Thyroid gland (tissue), 4 donors: ENCODE measurements at regions not wholly inside any gene's neighbourhood (a gene's known extent, or its start where the extent isn't known, plus 50 kb on each side); places are given as distances from the start of the nearest gene placed in this dataset.

Experiments
- CTCF ChIP-seq, 6 experiments: fragments of 200-600 bp in 3 of 6; fragments of 450-650 bp in 3 of 6; sonication (generic) in 3 of 6; IDR thresholded peaks; one replicate each; pipeline ENCODE4 v1.5.1; 2016 to 2019; ENCODE audit warnings: antibody characterized with exemption in 6 of 6, mild to moderate bottlenecking in 2 of 6, inconsistent platforms in 1 of 6, moderate library complexity in 1 of 6
- POLR2A ChIP-seq, 2 donors: fragments of 450-650 bp; IDR thresholded peaks; one replicate each; pipeline ENCODE4 v1.6.1; 2017; ENCODE audit warnings: antibody characterized with exemption in 2 of 2, mild to moderate bottlenecking in 2 of 2, moderate library complexity in 1 of 2

GRCh38 chr5:99045871-99046270 is 117.1 kb upstream of the CHD1 start:
- TF ChIP-seq POLR2A (IDR thresholded peaks at IDR 0.05) (no peak), CTCF (IDR thresholded peaks at IDR 0.05) (no peak)
